ENCODE measurements at regions not wholly inside any gene's neighbourhood (a gene's known extent, or its start where the extent isn't known, plus 50 kb on each side); places are given as distances from the start of the nearest gene placed in this dataset.

DNA sequence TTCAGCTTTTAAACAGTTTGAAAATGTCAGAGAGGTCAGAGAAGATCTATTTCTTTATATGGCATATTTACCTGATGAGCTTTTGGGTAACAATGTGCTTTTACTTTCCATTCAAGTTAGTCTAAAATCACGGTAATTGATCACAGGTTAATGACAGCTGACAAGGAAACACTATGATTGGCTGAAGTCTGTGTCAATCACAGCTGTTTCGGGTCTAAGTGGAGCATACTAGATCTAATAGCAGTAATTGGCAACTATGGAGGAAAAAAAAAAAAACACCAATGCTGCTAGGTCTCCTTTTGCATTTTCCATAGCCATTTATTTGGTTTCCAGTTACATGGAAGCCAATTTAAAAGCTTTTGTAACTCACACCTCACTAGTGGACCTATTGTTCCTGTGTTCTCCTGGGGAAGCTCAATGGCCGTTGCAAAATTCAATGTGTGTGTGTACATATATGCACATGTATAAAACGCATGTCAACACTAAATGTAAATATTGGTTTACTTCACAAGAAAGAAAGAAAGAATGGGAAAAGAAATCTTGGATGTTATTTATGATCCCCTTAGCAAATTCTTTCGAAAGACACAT is 568.3 kb upstream of the ZFHX3 start:
- no peak for DNase-seq (ENCODE audit: low read depth in 4 of 4, low spot score in 2 of 4)

- DNase-seq (ENCODE audit: low read depth in 4 of 4, low spot score in 2 of 4), result no peak
Measured at GRCh38 chr16:73615071-73615940, 567.4 kb upstream of the ZFHX3 start.

DNA sequence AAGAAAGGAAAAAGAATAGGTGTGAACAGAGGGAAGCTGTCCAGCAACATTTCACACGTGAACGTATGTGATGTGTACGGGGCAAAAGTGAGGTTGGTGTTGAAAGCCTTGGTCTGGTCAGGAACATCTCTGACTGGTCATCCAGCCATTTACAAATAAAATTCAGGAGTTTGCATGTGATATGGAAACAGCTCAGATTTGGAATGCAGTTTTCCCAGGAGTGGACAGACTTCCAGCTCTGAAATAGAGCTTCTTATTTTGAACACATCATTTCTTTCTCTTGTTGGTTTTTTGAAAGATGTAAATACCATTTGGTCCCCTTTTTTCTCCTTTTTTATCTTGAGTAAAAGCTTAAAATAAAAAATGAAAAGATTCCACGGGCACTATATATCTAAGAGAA is 566.2 kb upstream of the ZFHX3 start:
- no peak for DNase-seq (ENCODE audit: low read depth in 4 of 4, low spot score in 2 of 4)

DNA sequence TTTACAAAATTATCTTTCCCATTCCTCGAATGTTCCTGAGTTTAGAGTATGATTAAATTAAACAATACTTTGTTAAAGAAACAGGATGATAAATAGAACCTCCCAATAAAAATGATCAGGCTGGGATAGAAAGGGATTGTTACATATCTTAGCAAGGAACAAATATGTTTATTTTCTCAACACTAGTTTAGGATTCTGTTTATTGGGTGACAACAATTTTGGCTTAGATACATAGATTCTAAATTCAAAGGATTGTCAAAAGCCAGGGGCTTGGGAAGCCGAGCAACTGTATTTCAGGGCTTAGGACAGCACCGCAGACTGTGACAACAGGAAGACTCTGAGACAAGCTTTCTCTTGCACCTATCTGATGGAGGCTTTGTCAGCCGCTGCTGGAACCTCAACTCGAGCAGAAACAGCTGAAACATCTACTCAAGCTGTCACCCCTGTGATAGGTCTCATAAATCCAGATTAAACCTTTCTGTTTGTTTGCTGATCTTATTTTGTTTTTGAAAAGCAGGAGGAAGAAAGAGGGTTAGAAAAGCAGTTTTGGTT is 562.8 kb upstream of the ZFHX3 start:
- no peak for DNase-seq (ENCODE audit: low read depth in 4 of 4, low spot score in 2 of 4)

GRCh38 chr16:73610160-73610559 is 562.2 kb upstream of the ZFHX3 start:
- DNase-seq (ENCODE audit: low read depth in 4 of 4, low spot score in 2 of 4), result no peak

DNA sequence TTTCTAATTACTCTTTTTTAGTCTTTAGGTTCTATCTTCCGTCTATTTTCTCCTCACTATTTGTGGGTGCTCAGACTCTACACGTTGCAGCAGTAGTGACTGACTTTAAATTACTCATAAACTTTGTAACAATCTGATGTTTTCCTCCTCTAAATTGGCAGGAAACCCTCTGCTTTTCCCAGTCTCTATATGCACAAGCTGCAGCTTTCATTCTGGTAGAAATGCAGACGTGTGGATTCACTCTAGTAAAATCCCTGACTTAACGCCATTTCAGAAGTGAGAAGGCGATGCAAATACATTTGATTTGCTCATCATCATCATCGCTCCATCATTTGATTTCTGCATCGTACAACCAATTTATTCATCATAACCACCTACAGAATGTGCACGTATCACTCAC is 561.0 kb upstream of the ZFHX3 start:
- no peak for DNase-seq (ENCODE audit: low read depth in 4 of 4, low spot score in 2 of 4)

DNA sequence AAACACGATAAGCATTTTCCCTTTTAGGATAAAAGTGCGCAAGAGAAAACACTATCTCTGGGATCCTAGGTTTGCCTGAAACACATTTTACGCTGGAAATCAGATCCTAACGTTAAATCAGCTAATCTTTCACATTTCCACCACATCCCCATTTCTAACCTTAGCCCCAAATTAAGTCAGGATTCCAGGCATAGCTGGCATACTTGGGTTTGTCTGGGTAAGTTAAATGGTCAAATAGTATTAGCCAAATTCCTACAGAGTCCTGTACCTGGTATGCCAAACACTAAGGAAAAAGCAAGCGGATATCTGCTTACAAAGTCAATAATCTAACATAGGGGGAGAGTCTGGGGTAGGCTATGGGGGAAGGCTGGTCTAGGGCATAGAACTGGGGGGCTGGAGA is 557.4 kb upstream of the ZFHX3 start:
- no peak for DNase-seq (ENCODE audit: low read depth in 4 of 4, low spot score in 2 of 4)

DNA sequence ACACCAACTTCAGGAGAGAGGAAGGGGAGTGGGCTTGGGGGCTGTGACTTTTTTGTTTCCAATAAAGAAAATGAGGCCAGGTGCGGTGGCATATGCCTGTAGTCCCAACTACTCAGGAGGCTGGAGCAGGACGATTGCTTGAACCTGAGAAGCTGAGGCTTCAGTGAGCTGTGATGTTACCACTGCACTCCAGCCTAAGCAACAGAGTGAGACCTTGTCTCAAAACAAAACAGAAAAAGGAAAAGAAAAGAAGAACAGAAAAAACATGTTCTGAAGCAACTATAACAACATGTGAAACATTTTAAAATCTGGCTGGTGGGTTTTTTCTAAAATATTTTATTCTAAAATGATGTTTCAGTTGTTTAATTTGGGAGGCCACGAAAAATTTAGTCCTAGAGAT is 554.0 kb upstream of the ZFHX3 start:
- DNase-seq (ENCODE audit: low read depth in 4 of 4, low spot score in 2 of 4), result no peak

- no peak for DNase-seq (ENCODE audit: low read depth in 4 of 4, low spot score in 2 of 4)
Measured at GRCh38 chr16:73599870-73600269, 551.9 kb upstream of the ZFHX3 start.

DNA sequence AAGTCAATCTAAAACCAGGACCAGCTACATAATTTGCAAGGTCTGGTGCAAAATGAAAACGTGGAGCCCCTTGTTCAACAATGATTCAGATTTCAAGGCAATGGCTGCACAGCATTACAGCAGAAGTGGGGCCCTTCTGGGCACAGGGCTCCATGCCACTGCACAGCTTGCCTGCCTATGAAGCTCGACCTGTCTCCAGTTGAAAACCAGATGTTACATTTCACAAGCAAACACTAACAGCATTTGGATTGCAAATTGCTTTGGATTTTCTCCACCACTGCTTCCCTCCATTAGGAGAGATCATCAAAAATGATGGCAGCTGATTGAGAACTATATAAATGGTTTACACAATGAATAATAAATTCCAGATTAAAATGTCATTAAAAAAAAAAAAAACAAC is 551.4 kb upstream of the ZFHX3 start:
- DNase-seq (ENCODE audit: low read depth in 4 of 4, low spot score in 2 of 4), result no peak

- no peak for DNase-seq (ENCODE audit: low read depth in 4 of 4, low spot score in 2 of 4)
Measured at GRCh38 chr16:73584157-73584556, 536.2 kb upstream of the ZFHX3 start.

GRCh38 chr16:73572135-73572828 is 524.4 kb upstream of the ZFHX3 start:
- DNase-seq (ENCODE audit: low read depth in 4 of 4, low spot score in 2 of 4), result peak in 1 of 4 donors; percentile 38

DNA sequence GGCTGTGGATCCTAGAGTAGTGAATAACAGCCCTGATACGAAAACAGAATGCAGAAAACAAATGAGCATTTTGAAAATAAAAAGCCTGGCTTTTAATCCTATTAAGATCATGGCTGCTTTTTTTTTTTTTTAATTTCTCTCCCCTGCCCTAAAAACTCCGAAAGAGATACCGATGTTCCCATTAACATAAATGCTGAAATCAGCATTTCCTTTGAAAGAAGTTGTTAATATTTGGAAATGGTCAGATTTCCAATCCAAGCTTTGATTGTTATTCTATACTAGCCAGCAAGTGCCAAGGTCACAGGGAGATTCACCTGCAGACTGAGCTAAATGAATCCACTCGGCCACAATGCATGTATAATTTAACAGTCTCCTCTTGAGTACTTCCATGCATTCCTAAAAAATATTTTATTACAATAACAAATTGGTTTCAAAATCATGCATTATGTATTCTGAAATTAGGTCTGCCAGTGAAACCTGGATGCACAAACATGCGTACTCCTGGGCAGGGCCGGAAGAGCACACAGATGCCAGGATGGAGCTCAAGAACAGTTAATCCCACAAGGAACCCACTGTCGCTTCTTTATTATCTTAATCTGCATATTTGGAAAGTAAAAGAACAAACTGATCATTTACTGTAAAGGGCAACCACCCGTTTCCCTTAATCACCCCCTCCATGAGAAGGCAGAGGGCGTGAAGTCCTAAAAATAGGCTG is 521.5 kb upstream of the ZFHX3 start:
- no peak for DNase-seq (ENCODE audit: low read depth in 4 of 4, low spot score in 2 of 4)

GRCh38 chr16:73568769-73569168 is 520.8 kb upstream of the ZFHX3 start:
- DNase-seq (ENCODE audit: low read depth in 4 of 4, low spot score in 2 of 4), result no peak

GRCh38 chr16:73565925-73566324 is 518.0 kb upstream of the ZFHX3 start:
- no peak for DNase-seq (ENCODE audit: low read depth in 4 of 4, low spot score in 2 of 4)

- DNase-seq (ENCODE audit: low read depth in 4 of 4, low spot score in 2 of 4), result no peak
Measured at GRCh38 chr16:73565263-73565662, 517.3 kb upstream of the ZFHX3 start.

GRCh38 chr16:73563709-73564108 is 515.8 kb upstream of the ZFHX3 start:
- no peak for DNase-seq (ENCODE audit: low read depth in 4 of 4, low spot score in 2 of 4)

- DNase-seq (ENCODE audit: low read depth in 4 of 4, low spot score in 2 of 4), result no peak
Measured at GRCh38 chr16:73560497-73560896, 512.6 kb upstream of the ZFHX3 start.

GRCh38 chr16:73558219-73558618 is 510.3 kb upstream of the ZFHX3 start:
- no peak for DNase-seq (ENCODE audit: low read depth in 4 of 4, low spot score in 2 of 4)

GRCh38 chr16:73553941-73554660 is 506.2 kb upstream of the ZFHX3 start:
- DNase-seq (ENCODE audit: low read depth in 4 of 4, low spot score in 2 of 4), result no peak
